Fibroblast of lung (primary cell): ENCODE measurements at regions not wholly inside any gene's neighbourhood (a gene's known extent, or its start where the extent isn't known, plus 50 kb on each side); places are given as distances from the start of the nearest gene placed in this dataset.

ENCODE experiments used
- EZH2 ChIP-seq: IDR thresholded peaks from 2 replicates; pipeline ENCODE4 v1.5.1; 2012; ENCODE audit warnings: low read length, control low read depth, mild to moderate bottlenecking; ENCODE audit errors: missing control alignments
- TF ChIP-seq, protein P1 (sequence below), 2 donors: IDR thresholded peaks in 1 of 2; conservative IDR thresholded peaks in 1 of 2; 1 replicate in 1 of 2; 2 replicates in 1 of 2; pipeline ENCODE4 v1.5.1; 2011 to 2012; ENCODE audit warnings: low read length in 2 of 2, control low read depth in 1 of 2, inconsistent platforms in 1 of 2, low read depth in 1 of 2, mild to moderate bottlenecking in 1 of 2

DNA sequence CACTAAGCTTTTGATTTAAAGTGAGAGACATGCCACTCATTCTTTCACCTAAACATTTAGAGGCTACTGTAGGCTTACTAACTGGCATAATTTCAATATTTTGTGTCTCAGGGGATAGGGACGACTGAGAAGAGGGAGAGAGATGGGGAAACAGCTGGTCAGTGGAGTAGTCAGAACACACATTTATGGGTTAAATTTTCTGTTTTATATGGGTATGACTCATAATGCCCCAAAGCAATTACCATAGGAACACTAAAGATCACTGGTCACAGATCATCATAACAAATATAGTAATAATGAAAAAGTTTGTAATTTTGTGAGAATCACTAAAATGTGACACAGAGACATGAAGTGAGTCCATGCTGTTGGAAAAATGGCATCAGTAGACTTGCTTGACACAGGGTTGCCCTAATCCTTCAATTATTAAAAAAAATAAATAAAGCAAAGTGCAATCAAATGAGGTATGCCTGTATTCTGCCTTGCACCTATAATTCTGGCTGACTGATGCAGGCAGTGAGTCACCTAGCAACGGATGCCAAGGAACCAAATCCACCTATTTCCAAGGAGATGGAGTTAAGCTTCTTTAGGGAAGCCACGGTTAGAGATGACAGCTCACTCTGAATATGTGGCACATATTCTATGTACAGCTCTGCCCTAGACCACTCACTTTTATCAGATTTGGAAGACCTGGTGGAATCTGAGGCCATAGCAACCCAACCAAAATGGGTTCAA is 166.1 kb downstream of the MARCHF11 start:
- no peak for TF ChIP-seq EZH2
- TF ChIP-seq, protein P1, sequence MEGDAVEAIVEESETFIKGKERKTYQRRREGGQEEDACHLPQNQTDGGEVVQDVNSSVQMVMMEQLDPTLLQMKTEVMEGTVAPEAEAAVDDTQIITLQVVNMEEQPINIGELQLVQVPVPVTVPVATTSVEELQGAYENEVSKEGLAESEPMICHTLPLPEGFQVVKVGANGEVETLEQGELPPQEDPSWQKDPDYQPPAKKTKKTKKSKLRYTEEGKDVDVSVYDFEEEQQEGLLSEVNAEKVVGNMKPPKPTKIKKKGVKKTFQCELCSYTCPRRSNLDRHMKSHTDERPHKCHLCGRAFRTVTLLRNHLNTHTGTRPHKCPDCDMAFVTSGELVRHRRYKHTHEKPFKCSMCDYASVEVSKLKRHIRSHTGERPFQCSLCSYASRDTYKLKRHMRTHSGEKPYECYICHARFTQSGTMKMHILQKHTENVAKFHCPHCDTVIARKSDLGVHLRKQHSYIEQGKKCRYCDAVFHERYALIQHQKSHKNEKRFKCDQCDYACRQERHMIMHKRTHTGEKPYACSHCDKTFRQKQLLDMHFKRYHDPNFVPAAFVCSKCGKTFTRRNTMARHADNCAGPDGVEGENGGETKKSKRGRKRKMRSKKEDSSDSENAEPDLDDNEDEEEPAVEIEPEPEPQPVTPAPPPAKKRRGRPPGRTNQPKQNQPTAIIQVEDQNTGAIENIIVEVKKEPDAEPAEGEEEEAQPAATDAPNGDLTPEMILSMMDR (conservative IDR thresholded peaks at IDR 0.05 in 1 of 2, IDR thresholded peaks at IDR 0.05 in 1 of 2; ENCODE audit: low read depth in 1 of 2, low read length in 2 of 2), result no peak
